H1 (cell line): ENCODE measurements at regions not wholly inside any gene's neighbourhood (a gene's known extent, or its start where the extent isn't known, plus 50 kb on each side); places are given as distances from the start of the nearest gene placed in this dataset.

Experiments
- ATF2 ChIP-seq: IDR thresholded peaks from 2 replicates; pipeline ENCODE4 v1.6.1; 2012; ENCODE audit warnings: low read length, inconsistent platforms
- EP300 ChIP-seq, 2 experiments: IDR thresholded peaks; 1 replicate in 1 of 2; 2 replicates in 1 of 2; pipeline ENCODE4 v1.6.1; 2011 to 2012; ENCODE audit warnings: low read depth in 2 of 2, low read length in 2 of 2, mild to moderate bottlenecking in 2 of 2, borderline replicate concordance in 1 of 2, inconsistent platforms in 1 of 2, moderate library complexity in 1 of 2
- KDM5A ChIP-seq: fragments of 200-600 bp; IDR thresholded peaks from 2 replicates; pipeline ENCODE4 v1.7.1; 2012; ENCODE audit warnings: mild to moderate bottlenecking, low read length, inconsistent platforms, mixed read lengths
- SP4 ChIP-seq: IDR thresholded peaks from 2 replicates; pipeline ENCODE4 v1.6.1; 2012; ENCODE audit warnings: low read length, inconsistent platforms

DNA sequence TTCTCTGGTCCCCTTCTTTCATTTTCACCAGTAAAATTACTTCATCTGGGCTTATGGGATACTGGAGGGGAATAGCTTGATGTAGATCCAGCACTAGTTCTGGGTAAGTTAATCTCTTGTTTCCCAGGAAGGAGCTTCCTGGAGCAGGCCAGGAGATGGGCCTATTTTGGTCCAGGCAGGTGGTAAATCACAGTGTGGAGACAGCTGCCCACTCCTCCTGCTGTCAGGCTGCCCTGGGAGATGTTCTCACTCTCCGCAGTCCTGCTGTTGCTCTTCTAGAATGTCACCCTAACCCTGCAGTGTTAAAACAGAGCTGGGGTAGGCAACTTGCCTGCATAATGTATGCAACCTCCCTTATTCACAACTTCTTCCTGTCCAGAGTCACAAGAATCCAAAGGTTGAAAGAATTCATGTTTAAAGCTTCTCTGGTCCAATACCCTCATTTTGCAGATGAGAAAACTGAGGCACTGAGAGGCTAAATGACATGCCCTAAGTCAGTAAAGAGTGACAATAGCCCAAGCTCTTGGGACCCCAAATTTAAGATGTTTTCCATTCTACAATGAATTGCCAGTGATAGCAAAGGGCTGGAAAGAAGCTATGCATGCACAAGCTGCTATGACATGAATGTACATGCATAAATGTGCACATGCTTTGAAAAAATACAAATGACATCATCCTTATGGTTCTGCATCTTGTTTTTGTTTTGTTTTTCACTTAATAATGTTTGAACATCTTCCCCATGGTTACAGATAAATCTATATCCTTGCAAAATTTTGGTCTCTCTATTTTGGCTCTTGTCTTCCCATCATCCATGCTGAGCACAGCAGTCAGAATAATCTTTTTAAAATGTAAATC, 71.8 kb upstream of the ADRA1B start (continued):
- no peak for TF ChIP-seq SP4
- TF ChIP-seq ATF2: no peak
- no peak for TF ChIP-seq KDM5A
- TF ChIP-seq EP300 (IDR thresholded peaks at IDR 0.05; ENCODE audit: borderline replicate concordance in 1 of 2, low read depth in 2 of 2, low read length in 2 of 2): no peak
